Osteoblast (primary cell): ENCODE measurements at regions not wholly inside any gene's neighbourhood (a gene's known extent, or its start where the extent isn't known, plus 50 kb on each side); places are given as distances from the start of the nearest gene placed in this dataset.
"Not testable (repeated sequence)": the region's sequence is repeated elsewhere in the genome, so short reads cannot be mapped to it uniquely, and the experiment has no call there.

Experiments
- DNase-seq: peaks from one replicate; pipeline ENCODE4 v3.0.0; 2011; ENCODE audit warnings: low spot score, mixed read lengths; ENCODE audit not compliant: insufficient read length; ENCODE audit errors: missing footprints
- H2AFZ ChIP-seq: 2 replicates; pipeline ENCODE4 v1.6.0; 2011; ENCODE audit warnings: mild to moderate bottlenecking, low read length
- H3K27ac ChIP-seq: 2 replicates; pipeline ENCODE4 v1.5.1; 2011; ENCODE audit warnings: mild to moderate bottlenecking, low read depth, low read length, moderate library complexity
- H3K27me3 ChIP-seq: 2 replicates; pipeline ENCODE4 v1.6.0; 2012; ENCODE audit warnings: mild to moderate bottlenecking, control low read depth, inconsistent platforms, low read length, moderate library complexity; ENCODE audit not compliant: insufficient read depth
- H3K36me3 ChIP-seq: 2 replicates; pipeline ENCODE4 v1.5.1; 2011; ENCODE audit warnings: mild to moderate bottlenecking, low read length, control low read depth, moderate library complexity; ENCODE audit not compliant: insufficient read depth
- H3K4me1 ChIP-seq: 2 replicates; pipeline ENCODE4 v1.5.1; 2011; ENCODE audit warnings: mild to moderate bottlenecking, low read length, control low read depth, moderate library complexity; ENCODE audit not compliant: insufficient read depth
- H3K4me2 ChIP-seq: 2 replicates; pipeline ENCODE4 v1.6.0; 2011; ENCODE audit warnings: mild to moderate bottlenecking, low read length; ENCODE audit not compliant: insufficient read depth
- H3K4me3 ChIP-seq: fragments of 200-600 bp; sonication (generic); 3 replicates; pipeline ENCODE4 v1.5.1; 2012; ENCODE audit warnings: mild to moderate bottlenecking, low read length, inconsistent platforms; ENCODE audit not compliant: insufficient read depth
- H3K79me2 ChIP-seq: 2 replicates; pipeline ENCODE4 v1.6.0; 2012; ENCODE audit warnings: mild to moderate bottlenecking, low read length, control low read depth, inconsistent platforms; ENCODE audit not compliant: insufficient read depth
- H3K9me3 ChIP-seq: 2 replicates; pipeline ENCODE4 v1.5.1; 2011; ENCODE audit warnings: low read depth, low read length, control low read depth
- H4K20me1 ChIP-seq: 2 replicates; pipeline ENCODE4 v1.6.0; 2012; ENCODE audit warnings: mild to moderate bottlenecking, low read length, control low read depth; ENCODE audit not compliant: insufficient read depth
- TF ChIP-seq, protein P1 (sequence below): IDR thresholded peaks from 2 replicates; pipeline ENCODE4 v1.5.1; 2011; ENCODE audit warnings: mild to moderate bottlenecking, low read depth, low read length, moderate library complexity; ENCODE audit errors: extremely low read depth

DNA sequence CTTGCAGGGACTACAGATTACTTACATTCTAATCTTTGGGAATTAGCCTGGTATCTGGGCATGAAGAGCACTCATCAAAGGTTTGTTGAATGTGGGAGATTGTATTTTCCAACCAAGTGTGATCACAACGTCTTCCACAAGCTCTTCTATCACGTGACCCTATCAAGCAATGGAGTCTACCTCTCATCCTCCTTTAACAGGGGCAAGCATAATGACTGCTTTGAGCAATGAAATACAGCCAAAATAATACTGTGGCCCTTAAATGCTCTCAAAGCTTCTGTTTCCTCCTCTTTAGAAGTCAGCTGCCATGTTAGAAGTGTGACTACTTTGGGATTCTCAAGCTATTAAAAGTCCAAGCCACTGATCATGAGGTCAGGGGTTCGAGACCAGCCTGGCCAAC, 794.2 kb upstream of the TPTE start:
- not testable (repeated sequence) for H4K20me1 ChIP-seq, H3K36me3 ChIP-seq, H3K27me3 ChIP-seq, H3K79me2 ChIP-seq, H3K4me2 ChIP-seq, H3K4me3 ChIP-seq, H2AFZ ChIP-seq, H3K27ac ChIP-seq, DNase-seq, H3K4me1 ChIP-seq
- peaks cover 16% of the 10 kb centered on the region for H3K9me3 ChIP-seq

DNA sequence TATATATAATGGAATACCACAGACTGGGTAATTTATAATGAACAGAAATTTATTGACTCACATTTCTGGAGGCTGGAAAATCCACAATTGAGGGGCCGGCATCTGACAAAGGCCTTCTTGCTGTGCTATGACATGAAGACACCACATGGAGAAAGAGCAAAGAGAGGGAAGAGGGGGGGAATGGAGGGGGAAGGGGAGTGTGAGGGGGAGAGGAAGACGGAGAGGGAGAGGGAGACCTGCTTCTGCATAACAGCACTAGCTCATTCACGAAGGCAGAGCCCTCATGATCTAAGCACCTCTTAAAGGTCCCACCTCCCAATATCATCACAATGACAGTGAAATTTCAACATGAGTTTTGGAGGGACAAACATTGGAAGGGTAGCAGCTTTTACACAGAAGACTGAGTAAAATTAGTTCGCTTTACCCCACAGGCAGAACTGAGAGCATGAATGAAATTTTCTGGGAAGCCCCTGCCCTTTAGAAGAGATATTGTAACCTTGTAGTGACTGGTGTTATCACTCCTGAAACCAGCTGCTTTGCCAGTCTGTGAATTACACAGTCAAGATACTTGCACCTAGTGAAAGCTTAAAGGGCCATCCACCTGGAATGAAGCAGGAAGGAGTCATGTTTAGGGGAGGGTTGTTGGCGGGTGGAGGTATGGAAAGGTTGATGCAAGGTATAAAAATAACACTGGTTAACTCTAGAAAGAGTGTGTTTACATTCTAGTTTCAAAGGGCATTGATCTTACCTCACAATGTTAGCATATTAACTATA, 793.0 kb upstream of the TPTE start:
- H3K27ac ChIP-seq, H3K36me3 ChIP-seq, H2AFZ ChIP-seq, DNase-seq, H3K4me1 ChIP-seq, H3K4me3 ChIP-seq, H3K79me2 ChIP-seq, H3K4me2 ChIP-seq, H4K20me1 ChIP-seq, H3K27me3 ChIP-seq: not testable (repeated sequence)
- H3K9me3 ChIP-seq = peaks cover 12% of the 10 kb centered on the region

DNA sequence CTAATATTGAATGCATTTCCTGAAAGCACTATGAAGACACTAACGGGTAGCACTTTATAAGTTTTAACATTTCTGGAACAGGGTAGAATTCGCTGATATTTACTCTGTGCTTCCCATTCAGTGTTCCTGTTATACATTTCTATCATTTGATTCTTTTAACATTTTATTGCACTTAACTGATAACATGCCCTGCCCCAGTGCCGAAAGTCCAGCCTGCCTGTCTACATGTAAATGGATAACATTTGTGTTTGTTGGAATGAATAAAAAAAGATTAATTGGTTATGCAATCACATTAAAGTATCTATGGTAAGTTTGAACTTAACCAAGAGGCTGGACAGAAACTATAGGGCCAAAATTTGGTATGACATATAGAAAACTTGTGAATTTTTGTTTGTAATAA, 790.5 kb upstream of the TPTE start:
- H3K4me1 ChIP-seq = no peaks in the 10 kb centered on the region
- no peak overlapping the region for H3K4me3 ChIP-seq
- TF ChIP-seq, protein P1, sequence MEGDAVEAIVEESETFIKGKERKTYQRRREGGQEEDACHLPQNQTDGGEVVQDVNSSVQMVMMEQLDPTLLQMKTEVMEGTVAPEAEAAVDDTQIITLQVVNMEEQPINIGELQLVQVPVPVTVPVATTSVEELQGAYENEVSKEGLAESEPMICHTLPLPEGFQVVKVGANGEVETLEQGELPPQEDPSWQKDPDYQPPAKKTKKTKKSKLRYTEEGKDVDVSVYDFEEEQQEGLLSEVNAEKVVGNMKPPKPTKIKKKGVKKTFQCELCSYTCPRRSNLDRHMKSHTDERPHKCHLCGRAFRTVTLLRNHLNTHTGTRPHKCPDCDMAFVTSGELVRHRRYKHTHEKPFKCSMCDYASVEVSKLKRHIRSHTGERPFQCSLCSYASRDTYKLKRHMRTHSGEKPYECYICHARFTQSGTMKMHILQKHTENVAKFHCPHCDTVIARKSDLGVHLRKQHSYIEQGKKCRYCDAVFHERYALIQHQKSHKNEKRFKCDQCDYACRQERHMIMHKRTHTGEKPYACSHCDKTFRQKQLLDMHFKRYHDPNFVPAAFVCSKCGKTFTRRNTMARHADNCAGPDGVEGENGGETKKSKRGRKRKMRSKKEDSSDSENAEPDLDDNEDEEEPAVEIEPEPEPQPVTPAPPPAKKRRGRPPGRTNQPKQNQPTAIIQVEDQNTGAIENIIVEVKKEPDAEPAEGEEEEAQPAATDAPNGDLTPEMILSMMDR = no peak
- DNase-seq = no peak
- H3K27ac ChIP-seq = no peak overlapping the region
- no peaks in the 10 kb centered on the region for H3K79me2 ChIP-seq
- H3K9me3 ChIP-seq = peaks cover 18% of the 10 kb centered on the region
- no peak overlapping the region for H2AFZ ChIP-seq
- H3K4me2 ChIP-seq = no peak overlapping the region
- H3K36me3 ChIP-seq = no peaks in the 10 kb centered on the region
- H4K20me1 ChIP-seq = no peaks in the 10 kb centered on the region
- H3K27me3 ChIP-seq = no peaks in the 10 kb centered on the region

DNA sequence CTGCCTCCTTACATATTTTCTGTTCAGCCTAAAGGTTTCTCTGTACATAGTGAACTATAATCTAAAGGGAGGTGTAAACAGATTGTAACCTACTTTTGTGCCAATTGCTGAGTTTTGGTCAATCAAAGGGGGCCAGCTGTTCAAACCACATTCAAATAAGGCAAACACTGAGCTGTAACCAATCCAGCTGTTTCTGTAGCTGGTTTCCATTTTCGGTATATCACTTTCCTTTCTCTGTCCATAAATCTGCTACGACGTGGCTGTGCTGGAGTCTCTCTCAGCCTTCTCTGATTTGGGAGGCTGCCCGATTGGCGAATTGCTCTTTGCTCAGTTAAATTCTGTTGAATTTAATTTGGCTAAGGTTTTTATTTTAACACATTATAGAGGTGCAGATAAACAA, 790.1 kb upstream of the TPTE start:
- not testable (repeated sequence) for H4K20me1 ChIP-seq, H3K27ac ChIP-seq, H3K27me3 ChIP-seq, H2AFZ ChIP-seq, H3K4me1 ChIP-seq, H3K4me3 ChIP-seq, H3K79me2 ChIP-seq, H3K4me2 ChIP-seq, DNase-seq, H3K36me3 ChIP-seq
- H3K9me3 ChIP-seq = peaks cover 18% of the 10 kb centered on the region

DNA sequence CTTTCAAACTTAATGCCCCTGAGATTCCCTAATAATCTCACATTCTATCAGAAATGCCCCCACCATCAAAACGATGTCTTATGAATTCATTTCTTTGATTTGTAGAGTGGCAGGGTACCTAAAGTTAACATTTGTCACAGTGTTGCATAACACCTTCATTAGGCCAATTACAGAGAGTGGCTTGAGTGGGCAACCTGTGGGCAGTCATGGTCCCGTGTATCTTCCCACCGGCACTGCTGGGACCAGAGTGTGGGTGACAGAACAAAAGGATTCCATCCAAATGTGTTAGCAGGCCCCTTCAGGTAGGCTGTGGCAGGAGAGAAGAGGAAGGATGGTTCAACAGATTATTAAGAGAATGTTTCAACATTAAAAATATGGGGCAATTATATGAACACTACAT, 788.8 kb upstream of the TPTE start:
- H3K4me2 ChIP-seq, H3K79me2 ChIP-seq, DNase-seq, H3K36me3 ChIP-seq, H4K20me1 ChIP-seq, H3K27ac ChIP-seq, H3K4me1 ChIP-seq, H3K27me3 ChIP-seq, H3K4me3 ChIP-seq, H2AFZ ChIP-seq: not testable (repeated sequence)
- H3K9me3 ChIP-seq = peaks cover 21% of the 10 kb centered on the region

DNA sequence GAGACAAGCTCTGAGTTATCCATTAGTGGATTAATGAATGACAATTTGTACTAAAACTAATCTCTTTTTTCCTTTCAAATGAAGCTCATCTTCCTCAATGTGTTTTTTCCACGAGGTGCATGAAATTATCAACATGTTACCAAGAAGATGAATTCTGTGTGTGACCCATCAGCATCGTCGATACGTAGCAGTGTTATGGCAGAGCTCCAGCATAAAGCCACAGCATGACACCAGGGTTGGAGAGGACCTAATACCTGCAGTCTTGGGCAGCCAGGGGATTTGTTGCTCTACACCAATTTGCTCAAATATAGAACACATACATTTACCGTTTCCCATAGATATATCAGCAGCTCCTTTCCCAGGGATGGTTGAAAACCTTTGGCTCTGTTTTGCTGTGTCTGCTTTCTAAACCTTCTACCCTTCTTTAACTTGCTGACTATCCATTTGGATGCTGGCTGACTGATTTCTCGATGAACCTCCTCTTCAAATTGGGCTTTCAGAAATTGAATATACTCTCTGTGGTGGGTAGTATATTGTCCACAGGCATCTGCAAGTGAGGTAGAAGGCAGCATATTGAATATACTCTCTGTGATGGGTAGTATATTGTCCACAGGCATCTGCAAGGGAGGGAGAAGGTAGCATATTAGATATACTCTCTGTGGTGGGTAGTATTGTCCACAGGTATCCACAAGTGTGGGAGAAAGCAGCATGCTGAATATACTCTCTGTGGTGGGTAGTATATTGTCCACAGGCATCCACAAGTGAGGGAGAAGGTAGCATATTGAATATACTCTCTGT, 787.4 kb upstream of the TPTE start:
- not testable (repeated sequence) for DNase-seq, H3K27ac ChIP-seq, H4K20me1 ChIP-seq, H3K27me3 ChIP-seq, H3K4me1 ChIP-seq, H3K4me3 ChIP-seq, H2AFZ ChIP-seq, H3K36me3 ChIP-seq, H3K79me2 ChIP-seq, H3K4me2 ChIP-seq
- H3K9me3 ChIP-seq = peaks cover 23% of the 10 kb centered on the region
